Adrenal gland (tissue), 9 donors: ENCODE measurements at regions not wholly inside any gene's neighbourhood (a gene's known extent, or its start where the extent isn't known, plus 50 kb on each side); places are given as distances from the start of the nearest gene placed in this dataset.

Experiments
- DNase-seq, 7 donors: peaks; one replicate each; pipeline ENCODE4 v3.0.0-alpha.2; 2019 to 2020
- H3K27ac ChIP-seq, 5 donors: fragments of 200-600 bp; sonication (generic) in 4 of 5; 1 replicate in 3 of 5; 2 replicates in 2 of 5; pipeline versions ENCODE4 v1.5.1 to v1.8.0; 2016 to 2020; ENCODE audit warnings: mild to moderate bottlenecking in 1 of 5
- H3K27me3 ChIP-seq: fragments of 200-600 bp; 2 replicates; pipeline ENCODE4 v1.8.0; 2021
- H3K36me3 ChIP-seq, 2 donors: fragments of 200-600 bp; replicated peaks in 1 of 2; 1 replicate in 1 of 2; 2 replicates in 1 of 2; pipeline versions ENCODE4 v1.5.1 to v1.8.0; 2018 to 2022
- H3K4me1 ChIP-seq, 2 donors: fragments of 200-600 bp; replicated peaks in 1 of 2; 1 replicate in 1 of 2; 2 replicates in 1 of 2; pipeline versions ENCODE4 v1.5.1 to v1.8.0; 2018 to 2021
- H3K4me3 ChIP-seq, 4 donors: fragments of 200-600 bp; sonication (generic) in 3 of 4; one replicate each; pipeline ENCODE4 v1.5.1; 2016 to 2018
- H3K9me3 ChIP-seq, 3 donors: fragments of 200-600 bp; sonication (generic) in 1 of 3; replicated peaks in 1 of 3; 1 replicate in 2 of 3; 2 replicates in 1 of 3; pipeline versions ENCODE4 v1.5.1 to v1.8.0; 2016 to 2021
- POLR2A ChIP-seq, 2 donors: fragments of 450-650 bp; IDR thresholded peaks; one replicate each; pipeline ENCODE4 v1.6.1; 2017; ENCODE audit warnings: antibody characterized with exemption in 2 of 2, mild to moderate bottlenecking in 2 of 2, moderate library complexity in 1 of 2
- WGBS, 4 donors: extraction: QIAGEN DNeasy Blood & Tissue Kit in 2 of 4; methylation state at CpG; one replicate each; pipeline versions ENCODE4 v1.1.5 to v1.1.7; 2013 to 2017; 5-methylcytosine and 5-hydroxymethylcytosine counted together
- intact Hi-C, 2 donors: fragments of 100-400 bp; cut with DNase I; formaldehyde crosslinking; loops; one replicate each; pipeline versions ENCODE4 v1.14.1 to v1.15.0; 2022 to 2023
- TF ChIP-seq, protein P1 (sequence below), 6 experiments: fragments of 450-650 bp in 4 of 6; fragments of 200-600 bp in 2 of 6; sonication (generic) in 1 of 6; IDR thresholded peaks; 1 replicate in 5 of 6; 2 replicates in 1 of 6; pipeline versions ENCODE4 v1.5.1 to v1.8.0; 2016 to 2021; ENCODE audit warnings: antibody characterized with exemption in 6 of 6, mild to moderate bottlenecking in 2 of 6, moderate library complexity in 1 of 6
- donor health status: healthy with polysubstance abuse.
- donor health status: Bipolar disorder and iron deficiency.
- donor health status: DM: yes; HTN: yes; CAD: no.
- donor health status: DM: no; HTN: no; CAD: no.
- donor health status: DM: no; HTN: no; CAD: no.

DNA sequence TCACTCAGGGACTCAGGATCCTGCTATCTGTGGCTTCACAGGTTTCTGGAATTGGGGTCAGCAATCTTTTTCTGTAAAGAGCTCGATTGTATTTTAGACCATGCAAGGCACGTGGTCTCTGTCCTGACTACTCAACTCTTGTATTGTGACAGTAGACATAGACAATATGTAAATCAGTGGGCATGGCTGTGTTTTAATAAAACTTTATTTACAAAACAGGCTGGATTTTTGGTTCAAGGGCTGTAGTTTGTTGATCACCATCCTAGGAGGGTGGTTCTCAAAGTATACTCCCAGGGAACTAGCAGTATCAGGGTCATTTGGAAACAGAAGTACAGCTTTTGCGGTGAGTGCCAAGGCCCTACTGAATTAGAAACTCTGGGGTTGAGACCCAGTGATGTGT, 108.2 kb upstream of the CRHR1 start:
- H3K4me3 ChIP-seq = no peak overlapping the region
- TF ChIP-seq POLR2A (IDR thresholded peaks at IDR 0.05) = no peak
- TF ChIP-seq, protein P1, sequence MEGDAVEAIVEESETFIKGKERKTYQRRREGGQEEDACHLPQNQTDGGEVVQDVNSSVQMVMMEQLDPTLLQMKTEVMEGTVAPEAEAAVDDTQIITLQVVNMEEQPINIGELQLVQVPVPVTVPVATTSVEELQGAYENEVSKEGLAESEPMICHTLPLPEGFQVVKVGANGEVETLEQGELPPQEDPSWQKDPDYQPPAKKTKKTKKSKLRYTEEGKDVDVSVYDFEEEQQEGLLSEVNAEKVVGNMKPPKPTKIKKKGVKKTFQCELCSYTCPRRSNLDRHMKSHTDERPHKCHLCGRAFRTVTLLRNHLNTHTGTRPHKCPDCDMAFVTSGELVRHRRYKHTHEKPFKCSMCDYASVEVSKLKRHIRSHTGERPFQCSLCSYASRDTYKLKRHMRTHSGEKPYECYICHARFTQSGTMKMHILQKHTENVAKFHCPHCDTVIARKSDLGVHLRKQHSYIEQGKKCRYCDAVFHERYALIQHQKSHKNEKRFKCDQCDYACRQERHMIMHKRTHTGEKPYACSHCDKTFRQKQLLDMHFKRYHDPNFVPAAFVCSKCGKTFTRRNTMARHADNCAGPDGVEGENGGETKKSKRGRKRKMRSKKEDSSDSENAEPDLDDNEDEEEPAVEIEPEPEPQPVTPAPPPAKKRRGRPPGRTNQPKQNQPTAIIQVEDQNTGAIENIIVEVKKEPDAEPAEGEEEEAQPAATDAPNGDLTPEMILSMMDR (IDR thresholded peaks at IDR 0.05) = no peak
- H3K9me3 ChIP-seq = no peaks in the 10 kb centered on the region
- no peaks in the 10 kb centered on the region for H3K36me3 ChIP-seq
- H3K4me1 ChIP-seq = no peaks in the 10 kb centered on the region
- WGBS, 4 donors = 73 to 87% (median 78%) methylated on average over 3 of the region's 3 CpGs
- H3K27me3 ChIP-seq = no peaks in the 10 kb centered on the region
- no peak overlapping the region for H3K27ac ChIP-seq
- no peak for DNase-seq
- intact Hi-C loops = no loop called here

DNA sequence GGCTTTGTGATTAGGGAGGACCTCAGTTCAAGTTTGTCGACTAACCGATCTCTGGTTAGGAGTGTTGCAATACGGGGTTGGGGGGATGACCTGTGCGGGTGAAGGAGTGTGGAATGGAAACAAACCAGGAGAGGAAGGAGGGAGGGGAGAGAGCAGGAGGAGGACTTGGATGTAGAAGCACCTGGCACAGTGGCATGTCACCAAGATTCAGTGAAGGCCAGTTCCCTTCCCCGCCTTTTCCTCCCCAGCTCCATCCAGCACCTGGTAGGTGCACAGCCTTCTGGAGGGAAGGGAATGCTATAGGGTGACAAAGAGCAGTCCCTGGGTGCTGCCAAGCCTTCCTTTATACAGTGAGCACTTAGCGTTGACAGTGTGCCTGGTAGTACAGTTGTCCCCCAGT, 107.4 kb upstream of the CRHR1 start:
- no peaks in the 10 kb centered on the region for H3K9me3 ChIP-seq
- intact Hi-C loops = no loop called here
- no peak for DNase-seq
- no peak for TF ChIP-seq POLR2A (IDR thresholded peaks at IDR 0.05)
- TF ChIP-seq, protein P1 (IDR thresholded peaks at IDR 0.05) = no peak
- H3K27ac ChIP-seq = no peak overlapping the region
- H3K27me3 ChIP-seq = no peaks in the 10 kb centered on the region
- WGBS, 4 donors = 76 to 90% (median 82%) methylated on average over 6 of the region's 6 CpGs
- no peaks in the 10 kb centered on the region for H3K4me1 ChIP-seq
- no peak overlapping the region for H3K4me3 ChIP-seq
- H3K36me3 ChIP-seq = no peaks in the 10 kb centered on the region

DNA sequence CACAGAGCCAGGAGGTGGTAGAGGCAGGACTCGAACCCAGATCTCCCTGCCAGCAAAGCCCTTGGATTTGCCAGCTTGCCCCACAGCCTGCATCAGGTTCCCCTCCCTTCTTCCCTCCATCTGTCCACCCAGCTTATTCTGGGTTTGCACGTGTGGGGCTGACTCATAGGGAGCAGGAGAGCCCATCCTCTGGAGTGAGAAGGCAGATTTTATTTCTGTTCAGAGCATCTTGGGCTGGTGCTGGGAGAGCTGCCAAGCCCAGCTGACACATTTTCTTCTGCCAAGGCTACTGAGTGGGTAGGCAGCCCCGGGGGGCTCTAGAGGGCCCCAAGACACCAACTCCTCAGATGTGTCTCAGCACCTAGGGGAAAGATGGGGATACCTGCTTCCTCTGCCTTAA, 106.3 kb upstream of the CRHR1 start:
- no peaks in the 10 kb centered on the region for H3K36me3 ChIP-seq
- H3K27me3 ChIP-seq = no peaks in the 10 kb centered on the region
- TF ChIP-seq, protein P1 (IDR thresholded peaks at IDR 0.05) = no peak
- no peak for TF ChIP-seq POLR2A (IDR thresholded peaks at IDR 0.05)
- H3K4me3 ChIP-seq = no peak overlapping the region
- intact Hi-C loops = no loop called here
- DNase-seq = no peak
- H3K27ac ChIP-seq = no peak overlapping the region
- WGBS, 4 donors = 0 to 42% (median 33%) methylated on average over 1 to 3 of the region's 3 CpGs
- H3K9me3 ChIP-seq = no peaks in the 10 kb centered on the region
- no peaks in the 10 kb centered on the region for H3K4me1 ChIP-seq

DNA sequence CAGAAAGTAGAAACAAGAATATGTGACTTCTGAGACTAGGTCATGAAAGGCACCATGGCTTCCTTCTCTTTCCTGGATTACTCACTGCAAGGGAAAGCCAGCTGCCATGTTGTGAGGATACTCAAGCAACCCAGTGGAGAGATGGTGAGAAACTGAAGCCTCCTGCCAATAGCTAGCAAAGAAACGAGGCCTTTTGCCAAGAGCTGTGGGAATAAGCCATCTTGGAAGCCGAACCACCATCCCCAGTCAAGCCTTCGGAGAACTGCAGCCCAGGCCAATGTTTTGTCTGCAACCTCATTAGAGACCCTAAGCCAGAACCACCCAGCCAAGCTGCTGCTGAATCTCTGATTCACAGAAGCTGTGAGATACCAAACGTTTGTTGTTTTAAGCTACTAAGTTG, 104.7 kb upstream of the CRHR1 start:
- H3K9me3 ChIP-seq = no peaks in the 10 kb centered on the region
- no peak for DNase-seq
- no peaks in the 10 kb centered on the region for H3K4me1 ChIP-seq
- no peaks in the 10 kb centered on the region for H3K36me3 ChIP-seq
- TF ChIP-seq, protein P1 (IDR thresholded peaks at IDR 0.05) = no peak
- TF ChIP-seq POLR2A (IDR thresholded peaks at IDR 0.05) = no peak
- H3K27ac ChIP-seq = no peak overlapping the region
- intact Hi-C loops = no loop called here
- no peak overlapping the region for H3K4me3 ChIP-seq
- 77 to 87% (median 83%) methylated on average over 4 of the region's 4 CpGs for WGBS, 4 donors
- no peaks in the 10 kb centered on the region for H3K27me3 ChIP-seq
